ENCODE measurements at regions not wholly inside any gene's neighbourhood (a gene's known extent, or its start where the extent isn't known, plus 50 kb on each side); places are given as distances from the start of the nearest gene placed in this dataset.

DNA sequence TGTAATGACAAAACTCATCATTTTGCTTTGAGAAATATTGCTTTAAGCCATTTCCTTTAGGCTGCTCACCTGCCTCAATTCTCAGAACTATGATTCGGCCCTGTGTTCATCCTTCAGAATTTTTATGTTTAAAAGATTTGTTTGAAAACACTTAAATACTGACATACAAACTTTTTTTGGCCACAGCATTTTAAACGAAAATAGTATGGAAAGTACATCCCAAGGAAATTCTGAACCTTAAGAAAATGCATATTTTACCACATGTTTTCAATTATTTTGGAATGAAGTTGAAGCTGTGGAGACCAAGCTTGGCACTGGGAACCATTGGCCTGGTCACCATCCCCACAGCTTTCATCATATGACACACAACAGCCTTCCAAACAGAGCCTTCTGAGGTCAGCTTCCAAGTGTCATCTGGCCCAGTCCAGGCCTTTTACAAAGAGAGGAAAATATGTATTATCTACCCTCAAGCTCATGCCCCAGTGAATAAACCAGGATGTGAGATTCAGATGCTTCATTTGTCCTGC lies 83.3 kb downstream of the SOD2 start:
- TF ChIP-seq, protein P1, sequence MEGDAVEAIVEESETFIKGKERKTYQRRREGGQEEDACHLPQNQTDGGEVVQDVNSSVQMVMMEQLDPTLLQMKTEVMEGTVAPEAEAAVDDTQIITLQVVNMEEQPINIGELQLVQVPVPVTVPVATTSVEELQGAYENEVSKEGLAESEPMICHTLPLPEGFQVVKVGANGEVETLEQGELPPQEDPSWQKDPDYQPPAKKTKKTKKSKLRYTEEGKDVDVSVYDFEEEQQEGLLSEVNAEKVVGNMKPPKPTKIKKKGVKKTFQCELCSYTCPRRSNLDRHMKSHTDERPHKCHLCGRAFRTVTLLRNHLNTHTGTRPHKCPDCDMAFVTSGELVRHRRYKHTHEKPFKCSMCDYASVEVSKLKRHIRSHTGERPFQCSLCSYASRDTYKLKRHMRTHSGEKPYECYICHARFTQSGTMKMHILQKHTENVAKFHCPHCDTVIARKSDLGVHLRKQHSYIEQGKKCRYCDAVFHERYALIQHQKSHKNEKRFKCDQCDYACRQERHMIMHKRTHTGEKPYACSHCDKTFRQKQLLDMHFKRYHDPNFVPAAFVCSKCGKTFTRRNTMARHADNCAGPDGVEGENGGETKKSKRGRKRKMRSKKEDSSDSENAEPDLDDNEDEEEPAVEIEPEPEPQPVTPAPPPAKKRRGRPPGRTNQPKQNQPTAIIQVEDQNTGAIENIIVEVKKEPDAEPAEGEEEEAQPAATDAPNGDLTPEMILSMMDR (conservative IDR thresholded peaks at IDR 0.05): no peak
- no peak overlapping the region for H3K27ac ChIP-seq

DNA sequence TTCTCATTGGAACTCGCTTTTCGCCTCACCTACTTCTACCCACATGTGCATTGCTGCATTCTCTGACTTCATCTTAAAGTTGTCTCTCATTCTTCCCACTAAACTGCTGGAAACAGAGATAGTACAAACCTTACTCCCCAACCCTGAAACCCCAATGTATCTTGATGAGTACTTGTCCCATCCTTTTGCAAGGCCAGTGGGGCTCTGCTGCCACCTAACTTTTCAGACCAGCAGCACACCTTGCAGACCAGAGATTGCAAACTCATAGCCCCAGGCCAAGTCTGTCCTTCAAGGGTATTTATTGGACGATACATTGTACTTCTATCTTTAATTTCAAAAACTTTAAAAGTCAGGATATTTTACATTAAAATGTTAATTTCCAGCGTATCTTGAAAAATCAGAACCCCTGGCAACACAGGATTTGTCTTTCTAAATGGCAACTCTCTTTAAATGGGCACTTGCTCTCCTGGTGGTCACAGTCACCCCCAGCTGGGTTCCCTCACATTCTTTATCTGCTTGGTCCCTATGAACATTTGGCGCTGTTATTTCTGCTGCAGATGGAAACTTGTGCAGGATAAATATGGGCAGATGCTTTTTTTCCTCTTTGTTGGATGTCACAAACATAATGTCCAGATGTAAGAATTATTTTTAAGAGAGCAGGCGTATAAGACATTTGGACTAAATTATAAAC lies 83.9 kb downstream of the SOD2 start:
- no peak overlapping the region for H3K27ac ChIP-seq
- TF ChIP-seq, protein P1 (conservative IDR thresholded peaks at IDR 0.05): peak; percentile 63

DNA sequence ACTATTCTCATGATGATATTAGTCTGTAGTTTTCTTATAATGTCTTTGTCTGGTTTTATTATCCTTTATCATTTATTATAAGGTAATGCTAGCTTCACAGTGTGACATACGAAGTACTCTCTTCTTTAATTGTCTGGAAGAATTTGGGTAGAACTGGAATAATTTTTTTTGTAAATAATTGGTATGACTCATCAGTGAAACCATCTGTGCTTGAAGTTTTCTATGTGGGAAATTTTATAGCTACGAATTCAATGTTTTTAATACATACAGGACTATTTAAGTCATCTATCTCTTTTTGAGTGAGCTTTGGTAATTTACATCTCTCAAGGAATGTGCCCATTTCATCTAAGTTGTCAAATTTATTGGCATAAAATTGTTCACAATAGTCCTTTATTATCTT lies 86.3 kb downstream of the SOD2 start:
- H3K27ac ChIP-seq: no peak overlapping the region
- TF ChIP-seq, protein P1 (conservative IDR thresholded peaks at IDR 0.05): no peak

DNA sequence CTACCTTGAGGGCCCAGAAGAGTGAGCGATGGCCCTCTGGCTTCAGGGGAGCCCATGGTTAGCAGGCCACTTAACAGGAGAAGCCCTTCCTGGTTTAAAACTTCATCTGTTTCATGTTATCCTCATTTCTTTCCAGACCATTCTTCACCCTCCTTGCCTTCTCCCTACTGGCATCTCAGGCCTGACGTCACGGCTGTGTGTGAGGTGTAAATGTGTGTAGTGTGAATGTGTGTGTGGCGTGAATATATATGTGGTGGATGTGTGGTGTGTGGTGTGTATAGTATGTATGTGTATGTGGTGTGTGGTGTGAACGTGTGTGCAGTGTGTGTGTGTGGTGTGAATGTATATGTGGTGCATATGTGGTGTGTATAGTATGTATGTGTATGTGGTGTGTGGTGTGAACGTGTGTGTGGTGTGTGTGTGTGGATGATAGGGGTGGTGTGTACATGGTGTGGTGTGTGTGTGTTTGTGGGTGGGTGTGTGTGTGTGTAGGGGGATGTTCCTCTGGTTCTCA lies 88.5 kb downstream of the SOD2 start:
- no peak overlapping the region for H3K27ac ChIP-seq
- TF ChIP-seq, protein P1 (conservative IDR thresholded peaks at IDR 0.05): no peak

DNA sequence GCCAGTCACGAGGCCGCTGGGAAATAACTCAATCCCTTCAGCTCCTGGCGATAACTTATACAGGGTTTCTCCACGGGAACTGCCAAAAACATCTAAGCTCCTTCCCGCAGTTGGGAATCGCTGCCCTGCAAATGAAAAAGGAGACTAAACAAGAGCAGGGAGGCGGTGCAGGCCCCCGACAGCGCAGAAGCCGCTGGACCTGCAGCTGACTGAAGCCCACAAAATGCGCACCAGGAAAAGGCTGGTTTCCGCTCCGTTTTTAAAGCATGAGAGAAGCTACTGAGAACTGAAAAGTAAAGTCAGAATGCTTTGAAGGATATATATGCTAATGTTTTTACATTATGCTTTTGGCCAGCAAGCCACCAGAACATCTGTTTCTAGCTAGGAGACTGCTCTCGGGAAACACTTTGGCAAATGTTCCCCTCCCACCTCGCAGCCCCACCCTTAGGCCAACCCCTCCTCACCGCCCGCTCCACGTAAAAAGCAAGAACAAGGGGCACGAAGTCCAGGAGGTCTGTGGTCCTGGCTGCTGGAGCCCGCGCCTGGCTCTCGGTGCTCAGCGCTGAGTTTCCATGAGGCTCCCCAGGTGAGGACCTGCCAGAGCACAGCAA lies 90.5 kb downstream of the SOD2 start:
- TF ChIP-seq, protein P1 (conservative IDR thresholded peaks at IDR 0.05): no peak
- no peak overlapping the region for H3K27ac ChIP-seq

DNA sequence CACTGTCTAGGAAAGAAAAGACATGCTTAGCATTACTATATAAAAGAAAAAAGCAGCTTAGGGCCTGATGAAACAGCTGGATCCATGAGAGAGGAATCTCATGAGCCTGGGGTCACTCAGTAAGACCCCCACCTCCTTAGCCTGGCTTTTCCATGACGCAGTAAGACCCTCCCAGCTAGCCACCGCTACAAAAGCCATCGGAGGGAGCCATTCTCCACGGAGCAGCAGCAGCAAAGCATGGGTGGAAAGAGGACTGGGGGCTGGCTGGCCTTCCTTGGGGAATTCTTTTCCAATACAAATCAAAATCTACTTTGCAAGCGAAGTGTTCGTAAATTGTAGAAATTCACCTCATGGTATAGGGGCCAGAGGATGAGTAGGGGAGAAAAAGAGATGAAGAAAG lies 91.8 kb downstream of the SOD2 start:
- TF ChIP-seq, protein P1 (conservative IDR thresholded peaks at IDR 0.05): no peak
- no peak overlapping the region for H3K27ac ChIP-seq

DNA sequence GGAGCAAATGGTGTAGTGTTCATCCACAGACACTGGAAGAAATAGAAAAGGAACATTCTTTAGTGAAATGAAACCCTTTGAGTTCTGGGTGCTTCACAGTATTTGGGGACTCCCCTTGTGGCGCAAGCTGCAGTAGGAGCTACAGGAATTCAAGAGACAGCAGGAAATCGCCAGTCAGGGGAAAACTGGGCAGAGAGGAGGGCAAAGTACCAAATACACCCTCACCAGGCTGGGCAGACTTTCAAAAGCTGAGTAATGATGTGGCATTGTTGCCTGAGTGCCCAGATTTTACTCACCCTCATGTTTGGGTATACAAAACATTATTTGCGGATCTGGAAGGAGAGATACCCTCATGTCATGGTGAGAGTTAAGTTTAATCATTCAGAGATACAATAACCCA lies 97.9 kb downstream of the SOD2 start:
- no peak overlapping the region for H3K27ac ChIP-seq
- TF ChIP-seq, protein P1 (conservative IDR thresholded peaks at IDR 0.05): no peak
